Right lobe of liver (tissue), 6 donors: ENCODE measurements at regions not wholly inside any gene's neighbourhood (a gene's known extent, or its start where the extent isn't known, plus 50 kb on each side); places are given as distances from the start of the nearest gene placed in this dataset.

ENCODE experiments used
- ATAC-seq, 4 donors: fragments of 200-7000 bp; cut with Tn5 transposase; one replicate each; pipeline ENCODE4 v1.9.1; 2020; ENCODE audit warnings: mild to moderate bottlenecking in 4 of 4, moderate library complexity in 4 of 4
- DNase-seq, 3 donors: peaks; one replicate each; pipeline ENCODE4 v3.0.0-alpha.2; 2020
- H3K27ac ChIP-seq, 3 donors: fragments of 200-600 bp; one replicate each; pipeline ENCODE4 v1.8.0; 2022
- H3K27me3 ChIP-seq, 2 donors: fragments of 200-600 bp; one replicate each; pipeline ENCODE4 v1.8.0; 2022
- H3K36me3 ChIP-seq, 4 donors: fragments of 200-600 bp; sonication (generic) in 1 of 4; one replicate each; pipeline versions ENCODE4 v1.5.1 to v1.8.0; 2017 to 2022; ENCODE audit warnings: control low read depth in 1 of 4
- H3K4me1 ChIP-seq, 4 donors: fragments of 200-600 bp; sonication (generic) in 1 of 4; one replicate each; pipeline versions ENCODE4 v1.5.1 to v1.8.0; 2017 to 2022; ENCODE audit warnings: control low read depth in 1 of 4
- H3K4me3 ChIP-seq, 3 donors: fragments of 200-600 bp; one replicate each; pipeline ENCODE4 v1.8.0; 2022
- H3K9me3 ChIP-seq, 4 donors: fragments of 200-600 bp; sonication (generic) in 1 of 4; one replicate each; pipeline versions ENCODE4 v1.5.1 to v1.8.0; 2017 to 2022; ENCODE audit warnings: control low read depth in 1 of 4
- POLR2A ChIP-seq: fragments of 450-650 bp; IDR thresholded peaks from one replicate; pipeline ENCODE4 v1.6.1; 2017; ENCODE audit warnings: antibody characterized with exemption, mild to moderate bottlenecking
- WGBS: methylation state at CpG from one replicate; pipeline ENCODE4 v1.1.6; 2018; ENCODE audit warnings: low coverage, low lambda C conversion rate; ENCODE audit not compliant: insufficient coverage; ENCODE audit errors: missing lambda C conversion rate; 5-methylcytosine and 5-hydroxymethylcytosine counted together
- intact Hi-C, 2 donors: fragments of 100-400 bp; cut with DNase I; formaldehyde crosslinking; loops; one replicate each; pipeline versions ENCODE4 v1.11.2 to v1.14.1; 2022
- TF ChIP-seq, protein P1 (sequence below), 4 donors: fragments of 200-600 bp in 3 of 4; fragments of 450-650 bp in 1 of 4; IDR thresholded peaks; one replicate each; pipeline versions ENCODE4 v1.5.1 to v1.8.0; 2016 to 2022; ENCODE audit warnings: antibody characterized with exemption in 4 of 4, mild to moderate bottlenecking in 2 of 4
- donor health status: DM: no; HTN: yes; CAD: no.
- donor health status: DM: no; HTN: no; CAD: no.
- donor health status: DM: no; HTN: no; CAD: no.
- donor health status: DM: no; HTN: yes; CAD: no.
- donor health status: DM: no; HTN: yes; CAD: no.

DNA sequence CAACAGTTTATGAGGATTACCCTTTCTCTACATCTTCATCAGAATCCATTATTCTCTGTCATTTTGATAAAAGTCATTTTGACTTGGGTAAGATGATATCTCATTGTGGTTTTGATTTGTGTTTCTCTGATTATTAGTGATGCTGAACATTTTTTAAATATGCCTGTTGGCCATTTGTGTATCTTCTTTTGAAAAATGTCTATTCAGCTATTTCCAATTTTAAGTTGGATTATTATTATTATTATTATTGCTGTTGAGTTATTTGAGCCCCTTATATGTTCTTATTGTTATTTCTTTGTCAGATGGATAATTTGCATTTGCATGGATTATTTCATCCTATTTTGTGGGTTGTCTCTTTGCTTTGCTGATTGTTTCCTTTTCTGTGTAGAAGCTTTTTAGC lies 421.2 kb upstream of the LMCD1 start:
- ATAC-seq (no peak), DNase-seq (no peak)
- Histone ChIP-seq H3K9me3 (no peaks in the 10 kb centered on the region), H3K27ac (no peak overlapping the region), H3K36me3 (no peaks in the 10 kb centered on the region), H3K4me1 (no peaks in the 10 kb centered on the region), H3K27me3 (no peaks in the 10 kb centered on the region), H3K4me3 (no peak overlapping the region)
- intact Hi-C loops: no loop called here
- TF ChIP-seq POLR2A: no peak
- TF ChIP-seq, protein P1, sequence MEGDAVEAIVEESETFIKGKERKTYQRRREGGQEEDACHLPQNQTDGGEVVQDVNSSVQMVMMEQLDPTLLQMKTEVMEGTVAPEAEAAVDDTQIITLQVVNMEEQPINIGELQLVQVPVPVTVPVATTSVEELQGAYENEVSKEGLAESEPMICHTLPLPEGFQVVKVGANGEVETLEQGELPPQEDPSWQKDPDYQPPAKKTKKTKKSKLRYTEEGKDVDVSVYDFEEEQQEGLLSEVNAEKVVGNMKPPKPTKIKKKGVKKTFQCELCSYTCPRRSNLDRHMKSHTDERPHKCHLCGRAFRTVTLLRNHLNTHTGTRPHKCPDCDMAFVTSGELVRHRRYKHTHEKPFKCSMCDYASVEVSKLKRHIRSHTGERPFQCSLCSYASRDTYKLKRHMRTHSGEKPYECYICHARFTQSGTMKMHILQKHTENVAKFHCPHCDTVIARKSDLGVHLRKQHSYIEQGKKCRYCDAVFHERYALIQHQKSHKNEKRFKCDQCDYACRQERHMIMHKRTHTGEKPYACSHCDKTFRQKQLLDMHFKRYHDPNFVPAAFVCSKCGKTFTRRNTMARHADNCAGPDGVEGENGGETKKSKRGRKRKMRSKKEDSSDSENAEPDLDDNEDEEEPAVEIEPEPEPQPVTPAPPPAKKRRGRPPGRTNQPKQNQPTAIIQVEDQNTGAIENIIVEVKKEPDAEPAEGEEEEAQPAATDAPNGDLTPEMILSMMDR (IDR thresholded peaks at IDR 0.05): no peak

DNA sequence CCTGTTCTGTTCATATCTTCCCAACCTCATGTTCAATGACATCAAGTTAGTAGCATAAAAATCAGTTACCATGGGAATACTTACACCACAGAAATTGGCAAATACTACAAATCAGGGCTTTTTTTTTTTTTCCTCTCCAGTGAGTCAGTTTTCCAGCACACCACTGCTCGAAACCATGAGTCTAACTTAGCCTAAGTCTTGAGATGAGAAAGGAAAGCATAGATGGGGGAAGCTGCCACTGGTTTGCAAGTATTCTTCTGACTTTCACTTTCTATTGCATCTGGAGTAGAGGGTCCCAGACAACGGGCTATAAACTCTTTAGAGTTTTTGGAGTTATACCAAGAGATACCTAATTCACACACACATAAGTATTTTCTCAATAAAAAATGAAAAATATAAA lies 416.1 kb upstream of the LMCD1 start:
- no peaks in the 10 kb centered on the region for H3K9me3 ChIP-seq
- intact Hi-C loops: no loop called here
- no peak for TF ChIP-seq POLR2A
- ATAC-seq (no peak), DNase-seq (no peak)
- no peaks in the 10 kb centered on the region for H3K27me3 ChIP-seq
- WGBS: 48% methylated on average over 2 of the region's 2 CpGs
- H3K36me3 ChIP-seq: no peaks in the 10 kb centered on the region
- no peak overlapping the region for H3K27ac ChIP-seq
- H3K4me3 ChIP-seq: no peak overlapping the region
- no peaks in the 10 kb centered on the region for H3K4me1 ChIP-seq

DNA sequence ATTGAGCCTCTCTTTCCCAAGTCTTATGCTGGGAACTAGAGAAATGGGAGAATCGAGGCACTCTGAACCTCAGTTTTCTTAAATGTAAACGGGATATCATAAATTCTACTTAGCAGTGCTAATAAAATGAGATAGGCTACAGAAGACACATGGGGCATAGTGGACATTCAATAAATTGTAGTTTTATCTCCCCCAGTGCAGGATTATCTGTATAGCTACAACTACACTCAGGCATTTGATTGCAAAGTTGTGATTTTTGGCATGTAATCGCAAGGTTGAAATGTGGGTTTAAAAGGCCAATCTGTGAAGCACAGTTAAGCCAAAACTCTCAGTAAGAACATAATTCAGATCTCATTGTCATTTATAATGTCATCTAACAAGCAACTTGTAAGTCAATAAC lies 413.7 kb upstream of the LMCD1 start:
- TF ChIP-seq POLR2A: no peak
- TF ChIP-seq, protein P1 (IDR thresholded peaks at IDR 0.05): no peak
- H3K4me1 ChIP-seq: no peaks in the 10 kb centered on the region
- ATAC-seq (no peak), DNase-seq (no peak)
- no peak overlapping the region for H3K27ac ChIP-seq
- no peaks in the 10 kb centered on the region for H3K9me3 ChIP-seq
- WGBS: 66% methylated on average over 3 of the region's 3 CpGs
- no peaks in the 10 kb centered on the region for H3K27me3 ChIP-seq
- H3K36me3 ChIP-seq: no peaks in the 10 kb centered on the region
- no peak overlapping the region for H3K4me3 ChIP-seq
- intact Hi-C loops: no loop called here

DNA sequence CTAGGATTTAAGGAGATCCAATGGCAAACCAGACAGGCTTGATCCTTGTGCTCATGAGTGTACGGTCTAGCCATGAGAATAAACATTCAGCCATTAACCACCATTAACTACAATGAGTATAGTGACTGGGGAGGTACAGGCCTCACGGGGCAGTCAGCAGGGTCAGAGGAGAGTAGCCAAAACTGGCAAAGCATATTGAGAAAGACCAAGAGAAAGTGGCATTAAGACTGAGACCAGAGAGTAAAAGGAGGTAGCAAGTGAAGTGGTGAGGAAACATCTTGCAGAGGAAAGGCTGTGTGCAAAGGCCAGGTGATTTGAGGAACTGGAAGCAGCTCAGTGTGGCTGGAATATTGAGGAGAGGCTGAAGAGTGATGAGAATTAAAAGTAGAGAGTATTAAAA lies 407.2 kb upstream of the LMCD1 start:
- no peak for ATAC-seq
- H3K4me3 ChIP-seq: no peak overlapping the region
- no peak for DNase-seq
- H3K4me1 ChIP-seq: no peaks in the 10 kb centered on the region
- H3K9me3 ChIP-seq: no peaks in the 10 kb centered on the region
- no peak overlapping the region for H3K27ac ChIP-seq
- intact Hi-C loops: no loop called here
- 63% methylated on average over 2 of the region's 2 CpGs for WGBS
- no peak for TF ChIP-seq POLR2A
- TF ChIP-seq, protein P1 (IDR thresholded peaks at IDR 0.05): no peak
- no peaks in the 10 kb centered on the region for H3K27me3 ChIP-seq
- no peaks in the 10 kb centered on the region for H3K36me3 ChIP-seq

DNA sequence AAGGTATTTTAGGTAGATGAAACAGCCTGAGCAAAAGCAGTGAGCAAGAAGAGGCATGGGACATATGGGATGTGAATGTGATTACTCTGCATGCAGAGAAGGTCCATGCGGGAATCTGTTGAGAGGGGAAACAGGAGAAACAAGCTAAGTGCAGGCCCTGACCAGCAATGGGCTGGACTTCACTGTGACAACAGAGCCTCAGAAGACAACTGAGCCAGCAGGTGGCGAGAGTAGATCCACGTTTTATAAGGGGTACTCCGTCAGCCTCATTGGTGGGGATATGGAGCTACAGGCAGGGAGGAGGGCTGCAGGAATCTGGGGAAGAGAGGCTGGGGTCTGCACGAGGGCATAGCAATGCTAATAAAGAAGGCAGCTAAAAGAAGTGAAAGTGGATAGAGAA lies 405.9 kb upstream of the LMCD1 start:
- Histone ChIP-seq H3K4me1 (no peaks in the 10 kb centered on the region), H3K36me3 (no peaks in the 10 kb centered on the region), H3K27me3 (no peaks in the 10 kb centered on the region), H3K9me3 (no peaks in the 10 kb centered on the region), H3K4me3 (no peak overlapping the region), H3K27ac (no peak overlapping the region)
- 43% methylated on average over 5 of the region's 5 CpGs for WGBS
- no peak for TF ChIP-seq POLR2A
- TF ChIP-seq, protein P1 (IDR thresholded peaks at IDR 0.05): peak in 1 of 4 donors; percentile 14
- ATAC-seq (peak in 2 of 4 donors; percentile 26 to 33), DNase-seq (peak in 1 of 3 donors; percentile 20)
- intact Hi-C loops: no loop called here
